A673 (cell line): ENCODE measurements at regions not wholly inside any gene's neighbourhood (a gene's known extent, or its start where the extent isn't known, plus 50 kb on each side); places are given as distances from the start of the nearest gene placed in this dataset.

Experiments used
- CTCF ChIP-seq: fragments of 300-800, 200-600 bp; sonication (generic); conservative IDR thresholded peaks from 2 replicates; pipeline ENCODE4 v1.5.1; 2017; ENCODE audit warnings: low read depth, mild to moderate bottlenecking, antibody characterized with exemption, low read length, moderate library complexity, mixed read lengths
- EZH2 ChIP-seq: fragments of 200-600 bp; sonication (generic); IDR thresholded peaks from 2 replicates; pipeline ENCODE4 v1.6.1; 2017; ENCODE audit warnings: borderline replicate concordance, low read depth, mild to moderate bottlenecking, mixed read lengths, antibody characterized with exemption, low read length; ENCODE audit not compliant: poor library complexity, severe bottlenecking

- no peak for TF ChIP-seq CTCF
- TF ChIP-seq EZH2, result no peak
Observed at GRCh38 chr20:11214256-11214840, 540.5 kb upstream of the JAG1 start.
